NCI-H2171 (cell line): ENCODE measurements at regions not wholly inside any gene's neighbourhood (a gene's known extent, or its start where the extent isn't known, plus 50 kb on each side); places are given as distances from the start of the nearest gene placed in this dataset.

ENCODE experiments used
- DNase-seq: peaks from one replicate; lab custom pipeline; 2025; lab: John Stamatoyannopoulos, UW

- DNase-seq, result no peak
Observed at GRCh38 chr2:6206882-6207281, 514.7 kb downstream of the SOX11 start.

GRCh38 chr2:6211236-6211635 is 519.1 kb downstream of the SOX11 start:
- no peak for DNase-seq

- DNase-seq, result no peak
Observed at GRCh38 chr2:6212491-6212890, 520.3 kb downstream of the SOX11 start.

GRCh38 chr2:6213056-6213780 is 521.0 kb downstream of the SOX11 start:
- DNase-seq, result no peak

- DNase-seq, result no peak
Observed at GRCh38 chr2:6214471-6214870, 522.3 kb downstream of the SOX11 start.

GRCh38 chr2:6215053-6215452 is 522.9 kb downstream of the SOX11 start:
- DNase-seq, result no peak

GRCh38 chr2:6216234-6216633 is 524.0 kb downstream of the SOX11 start:
- DNase-seq, result no peak

- no peak for DNase-seq
Observed at GRCh38 chr2:6218926-6219325, 526.7 kb downstream of the SOX11 start.

GRCh38 chr2:6219906-6220305 is 527.7 kb downstream of the SOX11 start:
- DNase-seq, result no peak

GRCh38 chr2:6222296-6222695 is 530.1 kb downstream of the SOX11 start:
- no peak for DNase-seq

- DNase-seq, result no peak
Observed at GRCh38 chr2:6224267-6224666, 532.1 kb downstream of the SOX11 start.

- no peak for DNase-seq
Observed at GRCh38 chr2:6228251-6228650, 536.1 kb downstream of the SOX11 start.

- DNase-seq, result no peak
Observed at GRCh38 chr2:6231166-6231565, 539.0 kb downstream of the SOX11 start.

- DNase-seq, result peak; percentile 97
Observed at GRCh38 chr2:6233993-6234392, 541.8 kb downstream of the SOX11 start.

GRCh38 chr2:6234702-6235101 is 542.5 kb downstream of the SOX11 start:
- no peak for DNase-seq

GRCh38 chr2:6236317-6236716 is 544.1 kb downstream of the SOX11 start:
- no peak for DNase-seq

- no peak for DNase-seq
Observed at GRCh38 chr2:6237039-6237660, 545.0 kb downstream of the SOX11 start.

GRCh38 chr2:6249557-6249956 is 557.4 kb downstream of the SOX11 start:
- DNase-seq, result no peak

GRCh38 chr2:6254441-6254840 is 562.3 kb downstream of the SOX11 start:
- peak; percentile 32 for DNase-seq

- DNase-seq, result no peak
Observed at GRCh38 chr2:6264198-6264597, 572.0 kb downstream of the SOX11 start.

- DNase-seq, result no peak
Observed at GRCh38 chr2:6281524-6281923, 584.2 kb downstream of the CMPK2 start.

- no peak for DNase-seq
Observed at GRCh38 chr2:6283259-6283658, 582.4 kb downstream of the CMPK2 start.

- DNase-seq, result peak; percentile 16
Observed at GRCh38 chr2:6287406-6287805, 578.3 kb downstream of the CMPK2 start.

- DNase-seq, result no peak
Observed at GRCh38 chr2:6288791-6289190, 576.9 kb downstream of the CMPK2 start.
